NCI-H226 (cell line): ENCODE measurements at regions not wholly inside any gene's neighbourhood (a gene's known extent, or its start where the extent isn't known, plus 50 kb on each side); places are given as distances from the start of the nearest gene placed in this dataset.

Experiments
- DNase-seq: peaks from one replicate; pipeline ENCODE4 v3.0.0-alpha.2; 2015

DNA sequence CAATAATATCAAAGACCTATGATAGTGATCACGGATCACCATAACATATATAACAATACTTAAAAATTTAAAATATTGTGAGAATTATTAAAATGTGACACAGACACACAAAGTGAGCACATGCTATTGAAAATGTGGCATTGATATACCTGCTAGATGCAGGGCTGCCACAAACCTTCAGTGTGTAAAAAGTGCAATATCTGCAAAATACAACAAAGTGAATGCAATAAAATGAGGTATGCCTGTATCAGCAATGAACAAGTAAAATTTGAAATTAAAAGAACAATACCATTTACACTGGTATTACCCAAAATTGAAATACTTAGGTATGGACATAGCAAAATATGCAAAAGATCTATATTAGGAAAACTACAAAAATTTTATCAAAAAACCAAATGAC is 1217.8 kb upstream of the PCDH20 start:
- no peak for DNase-seq

DNA sequence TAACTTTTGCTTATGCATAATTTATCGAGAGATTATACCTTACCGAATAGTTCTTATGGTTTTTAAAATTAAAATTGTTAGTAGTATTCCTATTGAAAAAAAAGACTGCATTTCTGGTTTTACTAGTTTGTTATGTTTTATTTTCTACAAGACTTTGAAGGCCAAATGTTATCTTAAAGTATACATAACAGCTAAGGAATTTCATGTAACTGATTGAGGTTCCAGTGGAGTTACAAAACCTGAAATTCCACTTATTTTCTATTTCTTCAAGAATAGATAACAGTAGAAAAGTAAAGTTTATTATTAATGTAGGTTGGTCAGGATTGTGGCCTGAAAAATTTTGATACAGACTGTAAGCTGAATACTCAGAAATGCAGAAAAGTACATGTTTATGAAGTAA is 1216.0 kb upstream of the PCDH20 start:
- DNase-seq: peak; percentile 33

DNA sequence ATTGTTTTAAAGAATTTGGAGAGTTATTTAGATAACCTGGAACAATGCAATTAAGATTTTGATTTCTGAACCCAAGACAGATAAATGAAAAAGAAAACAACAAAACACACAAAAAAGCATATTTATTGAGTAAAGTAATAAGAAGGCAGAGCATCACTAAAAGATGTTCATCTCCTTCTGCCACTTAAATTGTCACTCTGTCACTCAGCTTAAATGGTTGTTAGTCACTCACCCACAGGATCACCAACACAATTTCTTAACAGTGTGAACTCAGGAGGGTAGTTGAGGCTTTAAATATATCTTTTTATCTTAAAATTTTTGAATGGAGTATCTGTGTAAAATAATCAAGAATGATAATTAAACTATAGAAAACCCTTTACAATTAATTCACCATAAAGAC is 1215.5 kb upstream of the PCDH20 start:
- DNase-seq: no peak

DNA sequence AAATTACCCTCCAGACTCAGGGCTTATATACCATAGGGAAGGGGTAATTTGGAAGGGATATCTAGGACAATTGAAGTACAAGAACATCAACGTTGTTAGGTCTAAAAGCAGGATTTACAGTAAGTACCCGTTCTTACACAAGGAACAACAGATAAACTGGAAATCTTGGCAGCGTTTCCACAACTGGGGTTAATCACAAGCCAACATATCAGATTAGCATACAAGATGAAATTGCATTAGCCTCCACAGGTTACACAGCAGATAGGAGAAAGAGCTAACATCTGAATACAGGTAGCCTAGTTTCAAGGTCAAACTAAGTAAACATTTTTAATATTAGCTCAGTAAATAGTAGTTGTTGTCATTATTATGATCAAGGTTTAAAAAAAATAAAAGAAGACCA is 1214.0 kb upstream of the PCDH20 start:
- DNase-seq: peak; percentile 55

DNA sequence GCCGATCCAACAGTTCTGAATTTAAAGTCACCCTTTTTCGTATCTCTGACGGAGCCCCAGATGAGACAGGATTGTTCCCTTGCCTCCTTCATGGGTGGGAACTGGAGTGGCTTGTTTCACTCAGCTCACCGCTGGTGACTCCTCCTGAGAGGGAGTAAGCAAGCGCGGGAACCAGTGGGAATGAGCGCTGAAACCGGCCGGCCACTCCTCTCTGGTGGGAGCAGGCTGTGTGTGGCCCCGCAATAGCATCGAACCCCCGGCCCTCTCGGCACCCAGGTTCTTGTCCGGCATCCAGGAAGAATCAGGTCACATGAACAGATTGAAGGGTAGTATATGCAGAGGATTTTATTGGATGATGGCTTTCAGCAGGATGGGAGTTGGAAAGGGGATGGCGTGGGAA is 1211.6 kb upstream of the PCDH20 start:
- DNase-seq: no peak

DNA sequence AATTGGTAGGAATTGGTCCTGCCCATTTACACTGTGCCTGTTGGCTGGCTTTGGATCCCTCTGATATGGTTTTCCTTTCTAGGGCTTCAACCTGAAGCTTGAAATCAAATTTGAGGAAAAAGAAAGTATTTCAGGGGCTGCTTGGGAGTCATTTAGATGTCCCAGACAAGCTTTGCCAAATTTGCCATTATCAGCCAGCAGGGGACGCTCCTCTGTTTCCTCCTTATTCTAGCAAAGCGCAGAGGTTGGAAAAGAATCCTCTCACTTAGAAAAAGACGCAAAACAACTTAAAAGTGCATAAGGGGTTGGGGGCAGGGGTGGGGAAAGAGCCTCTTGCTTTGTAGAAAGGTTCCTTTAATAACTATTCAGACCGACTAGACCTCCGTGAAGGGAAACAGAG is 1211.1 kb upstream of the PCDH20 start:
- no peak for DNase-seq

DNA sequence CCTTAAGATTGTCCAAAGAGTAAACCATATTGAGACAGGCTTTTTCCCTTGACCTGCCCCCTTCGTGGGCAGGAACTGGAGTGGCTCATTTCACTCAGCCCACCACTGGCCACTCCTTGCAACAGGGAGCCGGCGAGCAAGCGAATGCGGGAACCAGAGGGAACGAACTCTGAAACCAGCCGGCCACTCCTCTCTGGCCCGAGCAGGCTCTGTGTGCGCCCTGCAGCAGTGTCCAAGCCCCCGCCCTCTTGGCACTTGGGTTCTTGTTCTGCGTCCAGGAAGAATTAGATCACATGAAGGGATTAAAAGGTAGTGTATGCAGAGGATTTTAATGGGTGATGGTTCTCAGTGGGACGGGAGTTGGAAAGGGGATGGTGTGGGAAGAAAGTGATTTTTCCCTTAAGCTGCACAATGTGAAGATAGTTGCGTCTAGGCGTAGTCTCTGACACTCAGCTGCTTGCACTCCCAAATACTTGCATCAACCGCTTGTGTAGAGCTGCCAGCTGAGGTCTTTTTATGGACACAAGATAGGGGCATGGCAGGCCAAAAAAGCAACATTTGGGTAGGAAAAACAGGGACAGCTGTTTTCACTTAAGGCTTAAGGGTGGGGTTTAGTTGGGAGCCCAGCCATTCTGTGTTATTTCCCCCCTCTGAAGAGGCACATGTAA is 1209.7 kb upstream of the PCDH20 start:
- DNase-seq: no peak

DNA sequence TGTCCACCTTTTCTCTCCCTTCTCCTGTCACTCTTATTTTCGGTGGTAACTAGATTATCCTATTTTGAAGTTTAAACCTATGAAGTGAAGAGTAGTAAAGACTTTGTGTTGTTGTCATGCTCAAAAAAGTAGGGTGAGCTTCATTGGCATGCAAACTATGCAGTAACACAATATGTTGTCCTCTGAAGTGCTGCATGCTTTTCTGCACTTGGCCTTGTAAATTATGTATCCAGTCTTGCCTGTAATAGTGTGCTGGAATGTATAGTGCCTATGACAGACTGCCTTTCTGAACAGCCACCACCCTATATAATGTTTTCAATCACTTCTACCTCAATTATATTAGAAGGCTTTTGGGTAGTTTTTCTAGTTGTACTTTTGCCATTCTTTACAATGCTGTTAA is 1198.2 kb upstream of the PCDH20 start:
- DNase-seq: no peak

DNA sequence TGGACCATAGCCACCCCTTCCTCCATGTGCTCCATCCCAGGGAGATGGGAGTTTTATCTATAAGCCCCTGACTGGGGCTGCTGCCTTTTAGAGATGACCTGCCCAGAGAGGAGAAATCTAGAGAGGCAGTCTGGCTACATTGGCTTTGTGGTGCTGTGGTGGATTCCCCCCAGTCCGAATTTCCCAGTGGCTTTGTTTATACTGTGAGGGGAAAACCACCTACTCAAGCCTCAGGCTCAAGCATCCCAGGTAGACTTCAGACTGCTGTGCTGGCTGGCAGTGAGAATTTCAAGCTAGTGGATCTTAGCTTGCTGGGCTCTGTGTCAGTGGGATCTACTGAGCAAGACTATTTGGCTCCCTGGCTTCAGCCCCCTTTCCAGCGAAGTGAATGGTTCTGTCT is 1195.7 kb upstream of the PCDH20 start:
- no peak for DNase-seq

DNA sequence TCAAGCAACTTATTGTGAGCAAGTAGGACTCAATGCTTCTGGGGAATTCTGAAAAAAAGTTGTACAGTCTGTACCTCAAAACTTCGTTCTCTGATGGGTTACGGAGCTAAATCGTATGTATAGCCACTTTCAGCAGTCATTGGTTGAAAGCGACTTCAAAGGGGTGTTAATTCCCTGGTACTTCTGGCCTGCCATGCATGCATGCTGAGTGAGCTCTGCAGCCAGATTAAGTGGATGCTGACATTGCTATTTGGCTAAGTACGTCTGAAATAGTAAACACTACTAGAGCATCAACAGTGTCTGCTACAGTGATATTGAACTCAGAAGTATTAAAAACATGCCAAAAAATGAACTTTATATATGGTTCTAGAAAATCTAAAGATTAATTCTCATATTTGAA is 1183.1 kb upstream of the PCDH20 start:
- no peak for DNase-seq

DNA sequence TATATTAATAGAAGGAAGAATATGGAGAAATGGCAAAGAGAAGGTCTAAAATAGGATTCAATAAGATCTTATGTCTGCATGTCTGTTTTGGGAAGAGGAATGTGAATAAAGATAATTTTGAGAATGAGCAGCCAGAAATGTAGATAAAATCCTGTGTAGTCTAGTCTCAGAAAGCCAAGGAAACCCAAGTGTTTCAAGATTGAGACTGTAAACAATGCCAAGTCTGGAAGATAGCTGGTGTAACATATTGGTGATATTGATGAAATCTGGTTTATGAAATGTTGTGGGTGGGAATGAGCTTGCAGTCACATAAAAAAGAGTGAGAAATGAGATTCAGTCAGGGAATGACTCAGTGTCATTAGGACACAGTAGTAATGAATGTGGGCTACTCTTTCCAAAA is 1180.3 kb upstream of the PCDH20 start:
- DNase-seq: no peak

DNA sequence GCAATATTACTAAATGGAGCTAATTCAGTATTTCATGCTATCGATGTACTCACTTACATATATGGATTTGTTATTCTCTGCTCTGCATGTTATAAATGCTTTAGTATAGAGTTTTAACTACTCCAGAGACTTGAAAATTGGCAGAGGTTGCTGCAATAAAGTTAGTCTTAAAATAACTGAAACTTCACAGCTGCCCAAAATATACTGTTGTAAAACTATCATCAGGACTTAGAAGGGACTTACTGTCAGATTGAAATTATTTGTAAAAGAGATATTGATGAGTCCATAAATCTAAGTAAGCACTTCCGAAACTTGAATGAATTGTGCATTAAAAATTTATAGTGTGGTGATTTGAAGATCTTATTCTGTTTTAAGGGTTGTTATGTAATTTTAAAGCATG is 1178.2 kb upstream of the PCDH20 start:
- DNase-seq: no peak

DNA sequence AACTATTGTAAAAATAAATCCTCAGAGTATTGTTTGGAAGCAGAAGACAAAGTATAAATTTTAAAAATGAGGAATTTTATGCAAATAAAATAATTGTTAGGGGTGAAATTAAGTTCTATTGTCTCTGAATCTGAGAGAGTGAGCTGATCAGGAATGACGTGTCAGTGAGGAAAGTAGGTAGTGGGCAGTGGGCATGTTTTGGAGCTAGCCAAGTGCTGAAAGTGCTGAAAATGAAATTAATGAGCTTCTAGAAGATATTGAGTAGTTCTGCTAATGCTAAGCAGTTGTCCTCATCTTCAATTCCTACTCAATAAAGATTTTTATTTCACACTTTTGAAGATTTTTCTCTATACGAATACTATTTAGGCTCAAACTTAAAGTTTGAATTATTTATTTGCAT is 1167.8 kb upstream of the PCDH20 start:
- DNase-seq: no peak

DNA sequence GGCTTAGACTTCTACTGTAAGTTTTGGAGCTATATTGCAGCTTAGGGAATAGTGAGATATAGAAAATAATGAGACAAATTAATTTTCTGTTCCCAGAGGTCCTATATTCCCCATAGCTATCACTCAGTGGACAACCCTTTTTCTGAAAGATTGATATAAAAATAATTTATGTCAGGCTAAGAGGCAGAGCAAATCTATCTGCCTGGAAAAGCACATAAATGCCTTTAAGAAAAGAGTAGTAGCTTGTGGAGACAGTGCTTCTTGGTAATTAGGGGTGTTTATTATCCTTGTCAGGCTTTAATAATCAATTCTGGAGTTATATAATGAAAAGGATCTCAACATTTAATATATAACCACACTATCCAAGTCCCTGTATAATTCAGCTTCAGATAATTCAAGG is 1162.8 kb upstream of the PCDH20 start:
- no peak for DNase-seq

DNA sequence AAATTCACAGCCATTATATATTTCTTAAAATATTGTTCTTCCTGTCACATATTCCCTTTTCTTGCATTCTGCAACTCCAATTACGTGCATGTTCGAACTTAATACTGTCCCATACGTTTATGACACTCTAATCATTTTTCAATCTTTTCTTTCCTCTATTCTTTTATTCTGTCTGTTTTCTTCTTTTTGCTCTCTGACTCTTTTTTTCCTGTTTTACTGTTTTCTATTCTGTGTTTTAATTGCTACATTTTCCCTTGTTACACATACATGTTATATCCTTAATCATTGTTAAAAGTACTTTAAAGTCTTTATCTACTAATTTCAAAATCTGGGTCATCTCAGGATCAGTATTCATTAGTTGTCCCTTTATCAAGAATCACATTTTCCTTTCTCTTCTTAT is 1149.1 kb upstream of the PCDH20 start:
- DNase-seq: no peak

DNA sequence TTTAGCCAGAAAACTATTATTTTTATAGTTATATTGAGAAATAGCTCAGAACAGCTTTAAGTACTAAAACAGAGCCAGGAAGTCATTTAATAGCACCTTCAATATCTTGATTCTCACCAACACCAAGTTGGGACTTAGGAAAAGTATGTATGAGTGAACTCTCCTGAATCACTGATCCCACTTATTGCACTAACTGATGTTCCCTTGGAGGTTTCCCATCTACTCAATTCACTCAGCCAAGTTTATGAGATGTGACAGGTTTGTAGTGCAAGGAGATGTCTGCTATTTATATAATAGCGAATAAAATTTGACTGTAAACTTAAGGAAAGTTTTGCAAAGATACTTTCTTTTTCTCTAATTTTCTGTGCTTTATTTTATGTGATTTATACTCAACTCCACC is 1147.6 kb upstream of the PCDH20 start:
- DNase-seq: no peak

DNA sequence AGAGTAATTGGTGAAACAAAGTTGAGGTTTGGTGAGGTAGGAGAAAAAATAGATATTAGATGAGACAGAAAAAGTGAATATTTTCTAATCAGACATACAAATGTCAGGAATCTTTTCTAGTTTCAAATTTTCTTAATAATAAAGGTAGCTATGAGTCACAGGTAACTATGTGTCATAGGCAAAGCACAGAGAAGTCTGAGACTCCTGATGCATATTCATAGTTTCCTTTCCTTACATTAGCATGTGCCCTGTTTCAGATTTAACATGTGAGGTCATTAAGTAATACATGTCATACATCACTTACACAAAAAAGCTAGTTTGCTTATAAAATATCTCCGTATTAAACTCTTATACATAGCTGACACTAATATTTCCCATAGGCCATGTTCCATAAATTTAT is 1141.3 kb upstream of the PCDH20 start:
- DNase-seq: peak; percentile 4

DNA sequence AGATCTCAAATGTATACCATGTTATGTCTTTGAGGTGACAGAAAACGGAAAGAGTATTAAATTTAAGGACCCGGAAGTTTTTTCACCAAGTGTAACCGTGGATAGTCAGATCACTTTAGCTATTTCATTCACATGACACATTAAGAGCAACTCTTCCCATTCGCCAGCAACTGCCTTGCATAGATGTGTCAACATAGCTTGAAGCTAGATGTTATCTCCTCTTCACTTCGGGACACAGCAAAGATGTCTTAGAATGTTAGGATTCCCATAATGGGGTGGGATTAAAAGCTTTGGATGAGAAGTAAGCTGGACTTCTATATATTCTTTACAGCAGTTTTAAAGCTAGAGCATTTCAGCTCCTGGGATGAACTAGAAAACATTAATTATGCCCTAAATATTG is 1135.9 kb upstream of the PCDH20 start:
- no peak for DNase-seq

DNA sequence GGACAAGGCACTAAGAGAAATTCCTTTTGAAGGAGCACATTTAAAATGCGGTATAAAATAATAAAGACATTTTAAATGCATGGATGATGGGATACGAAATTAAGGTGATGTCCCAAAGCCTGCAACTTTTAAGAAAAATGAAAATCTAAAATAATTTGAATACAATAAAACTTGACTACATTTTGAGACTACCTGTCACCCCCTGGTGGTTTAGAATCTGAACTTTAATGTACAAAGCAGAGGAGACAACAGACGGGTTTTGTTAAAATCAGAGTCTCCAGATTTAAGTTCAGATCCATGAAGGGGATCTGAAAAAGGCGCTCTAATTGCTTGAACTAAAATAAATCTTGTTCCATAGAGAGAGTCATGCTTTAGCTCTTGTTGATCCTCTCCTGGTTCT is 1129.3 kb upstream of the PCDH20 start:
- DNase-seq: no peak

DNA sequence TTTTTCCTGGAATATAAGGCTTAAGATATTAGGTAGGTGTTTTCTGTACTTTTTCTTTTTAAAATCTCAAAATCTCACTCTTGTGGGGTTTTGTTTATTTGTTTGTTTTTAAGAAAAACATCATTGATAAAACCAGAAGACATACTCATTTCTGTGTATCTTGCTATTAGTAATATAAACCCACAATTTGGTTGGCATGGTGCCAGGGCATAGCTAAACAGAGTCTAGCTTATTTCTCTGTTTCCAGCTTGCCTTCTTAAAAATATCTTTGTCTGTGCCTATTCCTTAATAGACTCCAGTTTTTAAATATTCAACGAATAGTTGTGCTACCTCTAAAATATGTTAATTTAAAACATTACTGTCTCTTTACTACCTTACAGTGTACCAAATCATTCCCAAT is 1121.9 kb upstream of the PCDH20 start:
- DNase-seq: no peak

DNA sequence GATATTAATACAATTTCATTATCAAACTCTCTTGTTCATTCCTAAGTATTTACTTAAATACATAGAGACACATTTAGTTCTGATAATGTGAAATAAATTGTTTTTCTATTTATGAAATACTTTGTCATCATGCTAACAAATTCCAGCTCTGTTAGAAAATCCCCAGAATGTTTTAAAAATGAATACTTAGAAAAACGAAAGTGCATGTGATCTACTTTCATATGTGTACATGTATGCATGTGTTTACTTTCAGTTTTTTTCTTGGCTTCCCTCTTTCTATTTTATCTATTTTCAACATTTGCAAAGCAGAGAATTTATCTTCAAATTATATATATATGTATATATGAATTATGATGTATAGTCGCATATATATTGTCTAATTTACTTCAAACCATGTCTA is 1110.0 kb upstream of the PCDH20 start:
- DNase-seq: no peak

DNA sequence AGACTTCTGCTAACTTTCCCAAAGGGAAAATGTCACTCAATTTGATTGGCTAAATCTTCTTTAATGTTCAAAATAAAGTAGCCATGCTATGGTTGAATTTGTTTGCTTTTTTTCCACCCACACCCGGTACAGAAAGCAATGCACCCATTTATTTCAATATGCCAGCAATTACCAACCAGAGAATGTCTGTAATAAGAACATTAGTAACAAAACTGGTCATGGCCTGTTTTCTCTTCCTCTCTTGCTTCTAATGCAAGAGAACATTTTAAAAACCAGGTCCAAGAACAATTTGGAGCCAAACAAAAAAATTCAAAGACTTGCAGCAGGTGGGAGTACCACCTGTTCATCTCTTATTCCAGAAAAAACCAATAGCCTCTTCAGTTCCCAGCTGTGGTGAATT is 1108.8 kb upstream of the PCDH20 start:
- no peak for DNase-seq

DNA sequence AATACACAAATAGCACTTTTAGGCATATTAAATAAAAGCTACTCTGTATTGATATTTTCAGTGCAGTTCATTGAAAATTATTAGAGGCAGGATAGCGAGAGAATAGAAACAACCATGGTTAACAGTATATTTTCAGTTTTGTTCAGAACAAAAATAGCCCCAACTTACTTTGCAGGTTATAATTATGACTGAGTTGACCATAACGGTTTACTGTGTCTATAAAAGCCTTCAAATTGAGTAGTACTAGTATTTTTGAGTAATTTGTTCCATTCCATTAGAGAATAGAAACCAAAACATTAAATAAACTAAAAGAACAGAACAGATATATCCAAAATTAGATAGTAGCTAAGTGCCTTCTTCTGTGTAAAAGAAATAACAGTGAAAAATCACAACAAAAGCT is 1108.4 kb upstream of the PCDH20 start:
- no peak for DNase-seq

DNA sequence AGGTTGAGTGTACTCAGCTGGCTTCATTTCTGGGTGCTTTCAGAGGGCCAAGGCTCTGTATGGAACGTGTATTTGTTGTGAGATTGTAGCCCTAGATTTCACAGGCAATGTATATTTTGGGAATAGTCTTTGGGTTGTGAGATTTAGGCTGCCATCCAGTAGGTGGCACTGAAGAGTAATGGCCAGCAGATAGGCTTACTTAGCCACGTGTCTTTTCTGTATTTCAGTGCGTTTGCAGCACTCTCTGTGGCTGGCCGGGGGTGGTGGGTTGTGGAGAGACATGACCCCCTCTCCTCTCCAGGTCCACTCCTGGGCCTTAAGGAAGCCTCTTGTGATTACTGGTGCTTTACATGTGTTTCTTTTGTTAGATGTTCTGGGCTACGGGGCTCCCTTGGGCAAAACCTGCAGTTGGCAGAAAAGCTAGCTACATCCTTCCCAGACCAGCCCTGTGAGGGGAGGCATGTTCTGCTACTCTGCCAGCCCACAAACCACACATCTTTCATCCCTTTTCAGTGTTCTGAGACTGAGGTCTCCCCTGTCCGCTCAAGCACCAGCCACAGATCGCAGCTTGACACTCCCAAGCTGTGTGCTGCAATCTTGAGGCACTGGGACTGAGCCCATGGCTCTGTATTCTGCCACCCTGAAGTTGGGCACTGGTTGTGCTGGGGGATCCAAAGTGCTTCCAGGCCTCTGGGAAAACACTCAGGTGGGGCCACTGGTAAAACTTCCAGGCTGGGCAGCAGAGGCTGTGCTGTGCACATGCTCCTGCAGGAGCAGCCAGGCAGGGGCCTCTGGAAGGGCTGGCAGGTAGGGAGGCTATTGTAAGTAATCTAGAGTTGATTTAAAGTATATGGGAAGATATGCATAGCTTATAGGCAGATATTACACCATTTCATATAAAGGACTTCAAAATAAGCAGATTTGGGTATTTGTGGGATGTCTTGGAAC is 1096.8 kb upstream of the PCDH20 start:
- peak; percentile 9 for DNase-seq
